ENCODE measurements at regions not wholly inside any gene's neighbourhood (a gene's known extent, or its start where the extent isn't known, plus 50 kb on each side); places are given as distances from the start of the nearest gene placed in this dataset.

GRCh38 chr5:77861576-77861975 is 85.4 kb upstream of the TBCA start:
- TF ChIP-seq REST (IDR thresholded peaks at IDR 0.05; ENCODE audit: insufficient read depth in 1 of 2, low read depth in 2 of 2, low read length in 2 of 2) (no peak), FOXP2 (optimal IDR thresholded peaks at IDR 0.05; ENCODE audit: borderline replicate concordance, extremely low read depth, extremely low read length, insufficient read depth) (no peak), TAF1 (IDR thresholded peaks at IDR 0.05; ENCODE audit: borderline replicate concordance, insufficient read depth, low read length) (no peak), POLR2AphosphoS5 (IDR thresholded peaks at IDR 0.05; ENCODE audit: low read depth, low read length) (no peak), SIN3A (IDR thresholded peaks at IDR 0.05; ENCODE audit: borderline replicate concordance, insufficient read depth, low read length) (no peak)

GRCh38 chr5:77859306-77859705 is 83.2 kb upstream of the TBCA start:
- TF ChIP-seq SIN3A (IDR thresholded peaks at IDR 0.05; ENCODE audit: borderline replicate concordance, insufficient read depth, low read length) (no peak), FOXP2 (optimal IDR thresholded peaks at IDR 0.05; ENCODE audit: borderline replicate concordance, extremely low read depth, extremely low read length, insufficient read depth) (no peak), TAF1 (IDR thresholded peaks at IDR 0.05; ENCODE audit: borderline replicate concordance, insufficient read depth, low read length) (no peak), REST (IDR thresholded peaks at IDR 0.05; ENCODE audit: insufficient read depth in 1 of 2, low read depth in 2 of 2, low read length in 2 of 2) (no peak), POLR2AphosphoS5 (IDR thresholded peaks at IDR 0.05; ENCODE audit: low read depth, low read length) (no peak)

GRCh38 chr5:77855369-77855768 is 79.2 kb upstream of the TBCA start:
- TF ChIP-seq FOXP2 (optimal IDR thresholded peaks at IDR 0.05; ENCODE audit: borderline replicate concordance, extremely low read depth, extremely low read length, insufficient read depth) (no peak), TAF1 (IDR thresholded peaks at IDR 0.05; ENCODE audit: borderline replicate concordance, insufficient read depth, low read length) (no peak), POLR2AphosphoS5 (IDR thresholded peaks at IDR 0.05; ENCODE audit: low read depth, low read length) (no peak), SIN3A (IDR thresholded peaks at IDR 0.05; ENCODE audit: borderline replicate concordance, insufficient read depth, low read length) (no peak), REST (IDR thresholded peaks at IDR 0.05; ENCODE audit: insufficient read depth in 1 of 2, low read depth in 2 of 2, low read length in 2 of 2) (no peak)

GRCh38 chr5:77853353-77853907 is 77.3 kb upstream of the TBCA start:
- no peak for TF ChIP-seq SIN3A (IDR thresholded peaks at IDR 0.05; ENCODE audit: borderline replicate concordance, insufficient read depth, low read length)
- TF ChIP-seq POLR2AphosphoS5 (IDR thresholded peaks at IDR 0.05; ENCODE audit: low read depth, low read length), result no peak

GRCh38 chr5:77852514-77853352 is 76.6 kb upstream of the TBCA start:
- TF ChIP-seq REST (IDR thresholded peaks at IDR 0.05; ENCODE audit: insufficient read depth in 1 of 2, low read depth in 2 of 2, low read length in 2 of 2), result no peak
- TF ChIP-seq FOXP2 (optimal IDR thresholded peaks at IDR 0.05; ENCODE audit: borderline replicate concordance, extremely low read depth, extremely low read length, insufficient read depth), result no peak
- TF ChIP-seq POLR2AphosphoS5 (IDR thresholded peaks at IDR 0.05; ENCODE audit: low read depth, low read length), result no peak
- TF ChIP-seq TAF1 (IDR thresholded peaks at IDR 0.05; ENCODE audit: borderline replicate concordance, insufficient read depth, low read length), result no peak
- no peak for TF ChIP-seq SIN3A (IDR thresholded peaks at IDR 0.05; ENCODE audit: borderline replicate concordance, insufficient read depth, low read length)
